H1 (cell line): ENCODE measurements at regions not wholly inside any gene's neighbourhood (a gene's known extent, or its start where the extent isn't known, plus 50 kb on each side); places are given as distances from the start of the nearest gene placed in this dataset.

ENCODE experiments used
- CBX8 ChIP-seq: fragments of 300-800, 300-1000 bp; sonication (generic); IDR thresholded peaks from 2 replicates; pipeline ENCODE4 v1.7.1; 2016; ENCODE audit warnings: low read depth, low read length, borderline replicate concordance
- EP300 ChIP-seq, 2 experiments: IDR thresholded peaks; 1 replicate in 1 of 2; 2 replicates in 1 of 2; pipeline ENCODE4 v1.6.1; 2011 to 2012; ENCODE audit warnings: low read depth in 2 of 2, low read length in 2 of 2, mild to moderate bottlenecking in 2 of 2, borderline replicate concordance in 1 of 2, inconsistent platforms in 1 of 2, moderate library complexity in 1 of 2
- TAF1 ChIP-seq: IDR thresholded peaks from 2 replicates; pipeline ENCODE4 v1.6.1; 2011; ENCODE audit warnings: mild to moderate bottlenecking, low read depth, low read length
- TBP ChIP-seq: IDR thresholded peaks from 2 replicates; pipeline ENCODE4 v1.6.1; 2011; ENCODE audit warnings: low read depth, low read length, improper control_type of control experiment

GRCh38 chr6:23989885-23990533 lies 136.0 kb upstream of the NRSN1 start (continued):
- TF ChIP-seq TAF1 (no peak), CBX8 (no peak), TBP (no peak), EP300 (IDR thresholded peaks at IDR 0.05; ENCODE audit: borderline replicate concordance in 1 of 2, low read depth in 2 of 2, low read length in 2 of 2) (no peak)
